SK-N-SH (cell line): ENCODE measurements at regions not wholly inside any gene's neighbourhood (a gene's known extent, or its start where the extent isn't known, plus 50 kb on each side); places are given as distances from the start of the nearest gene placed in this dataset.

Source experiments
- CTCF ChIA-PET: fragments of 300-600, 350-600 bp; formaldehyde crosslinking; extraction: SDS; loops from one replicate; lab custom pipeline; 2021; lab: Yijun Ruan, JAX
- POLR2A ChIA-PET: fragments of 350-600 bp; sonication (Branson Sonifier 250); formaldehyde crosslinking; extraction: SDS; loops from one replicate; lab custom pipeline; 2020; ENCODE audit warnings: antibody characterized with exemption, inconsistent platforms; lab: Yijun Ruan, JAX
- DNase-seq: peaks from one replicate; pipeline ENCODE4 v3.0.0; 2012
- H2AFZ ChIP-seq: fragments of 200-600 bp; sonication (generic); 2 replicates; pipeline ENCODE4 v1.8.1; 2016; ENCODE audit warnings: antibody characterized with exemption, mild to moderate bottlenecking, low read depth
- H3F3A ChIP-seq: fragments of 200-600 bp; sonication (generic); replicated peaks from 2 replicates; pipeline ENCODE3; 2016; ENCODE audit warnings: antibody characterized with exemption, mild to moderate bottlenecking; ENCODE audit not compliant: insufficient read depth
- H3K27ac ChIP-seq, 2 experiments: fragments of 200-500 bp in 1 of 2; fragments of 200-600 bp in 1 of 2; sonication (Bioruptor generic) in 1 of 2; sonication (generic), shearing (Covaris generic) in 1 of 2; 2 replicates each; pipeline versions ENCODE4 v1.5.1 to v1.6.1; 2014 to 2016; ENCODE audit warnings: low read depth in 2 of 2, inconsistent platforms in 1 of 2, low read length in 1 of 2, mild to moderate bottlenecking in 1 of 2, mixed read lengths in 1 of 2
- H3K27me3 ChIP-seq: fragments of 200-600 bp; sonication (generic), shearing (Covaris generic); 2 replicates; pipeline ENCODE4 v1.6.1; 2016; ENCODE audit warnings: mixed run types; ENCODE audit not compliant: insufficient read depth
- H3K36me3 ChIP-seq, 2 experiments: fragments of 200-500 bp in 1 of 2; fragments of 200-600 bp in 1 of 2; sonication (Bioruptor generic) in 1 of 2; sonication (generic) in 1 of 2; replicated peaks in 1 of 2; 2 replicates each; pipeline versions ENCODE3 to v1.5.1; 2014 to 2016; ENCODE audit warnings: low read length in 1 of 2, mild to moderate bottlenecking in 1 of 2; ENCODE audit not compliant: insufficient read depth in 2 of 2, control insufficient read depth in 1 of 2
- H3K4me1 ChIP-seq, 2 experiments: fragments of 200-500 bp in 1 of 2; fragments of 200-600 bp in 1 of 2; sonication (Bioruptor generic) in 1 of 2; sonication (generic), shearing (Covaris generic) in 1 of 2; 2 replicates each; pipeline versions ENCODE4 v1.5.1 to v1.6.1; 2014 to 2016; ENCODE audit warnings: low read depth in 1 of 2, low read length in 1 of 2, mixed run types in 1 of 2; ENCODE audit not compliant: insufficient read depth in 2 of 2, control insufficient read depth in 1 of 2
- H3K4me2 ChIP-seq: fragments of 200-600 bp; sonication (generic), shearing (Covaris generic); 2 replicates; pipeline ENCODE4 v1.6.1; 2017; ENCODE audit warnings: mixed run types
- H3K4me3 ChIP-seq, 2 experiments: fragments of 200-500 bp in 1 of 2; fragments of 200-600 bp in 1 of 2; sonication (Bioruptor generic) in 1 of 2; sonication (generic), shearing (Covaris generic) in 1 of 2; 2 replicates each; pipeline versions ENCODE4 v1.5.1 to v1.8.1; 2014 to 2016; ENCODE audit warnings: low read depth in 2 of 2, inconsistent platforms in 1 of 2, low read length in 1 of 2, mild to moderate bottlenecking in 1 of 2, mixed read lengths in 1 of 2, moderate library complexity in 1 of 2
- H3K79me2 ChIP-seq: fragments of 200-600 bp; sonication (generic); 2 replicates; pipeline ENCODE4 v1.8.1; 2017; ENCODE audit warnings: mild to moderate bottlenecking; ENCODE audit not compliant: insufficient read depth
- H3K9ac ChIP-seq: fragments of 200-600 bp; sonication (generic); 2 replicates; pipeline ENCODE4 v1.6.1; 2017; ENCODE audit warnings: mixed run types
- H3K9me2 ChIP-seq: fragments of 200-600 bp; sonication (generic); 2 replicates; pipeline ENCODE4 v1.6.1; 2017; ENCODE audit warnings: mixed run types
- H3K9me3 ChIP-seq: fragments of 200-600 bp; sonication (generic); 2 replicates; pipeline ENCODE4 v1.6.1; 2017; ENCODE audit warnings: mixed run types, mild to moderate bottlenecking, moderate library complexity
- H4K20me1 ChIP-seq: fragments of 200-600 bp; sonication (generic); 2 replicates; pipeline ENCODE4 v1.6.1; 2017; ENCODE audit warnings: mild to moderate bottlenecking, mixed run types; ENCODE audit not compliant: insufficient read depth
- FOXJ3 ChIP-seq: sonication (generic); formaldehyde crosslinking; IDR thresholded peaks from 2 replicates; pipeline ENCODE4 v1.5.1; 2020; ENCODE audit warnings: mild to moderate bottlenecking, missing genetic modification reagents
- RCOR1 ChIP-seq: fragments of 150-350 bp; IDR thresholded peaks from 2 replicates; pipeline ENCODE4 v1.6.1; 2017; ENCODE audit warnings: antibody characterized with exemption, low read length
- RFX5 ChIP-seq: IDR thresholded peaks from 2 replicates; pipeline ENCODE4 v1.6.1; 2012; ENCODE audit warnings: mild to moderate bottlenecking, improper control_type of control experiment, low read length
- RXRA ChIP-seq: IDR thresholded peaks from 2 replicates; pipeline ENCODE4 v1.4.0; 2012; ENCODE audit warnings: low read depth, mild to moderate bottlenecking, borderline replicate concordance
- SIN3A ChIP-seq: IDR thresholded peaks from 2 replicates; pipeline ENCODE4 v1.6.1; 2012; ENCODE audit warnings: low read depth, mild to moderate bottlenecking, low read length, moderate library complexity, borderline replicate concordance
- TCF12 ChIP-seq: IDR thresholded peaks from 2 replicates; pipeline ENCODE4 v1.4.0; 2012
- WGBS: methylation state at CpG from one replicate; pipeline ENCODE4 v1.1.6; 2017; ENCODE audit warnings: low lambda C conversion rate; 5-methylcytosine and 5-hydroxymethylcytosine counted together
- TF ChIP-seq, protein P1 (sequence below): fragments of 200-600 bp; sonication (generic); IDR thresholded peaks from 2 replicates; pipeline ENCODE4 v1.6.1; 2017; ENCODE audit warnings: antibody characterized with exemption, mild to moderate bottlenecking, moderate library complexity
- TF ChIP-seq, protein P2 (sequence below): IDR thresholded peaks from 2 replicates; pipeline ENCODE4 v1.6.1; 2012; ENCODE audit warnings: mild to moderate bottlenecking, low read depth, low read length, moderate library complexity

DNA sequence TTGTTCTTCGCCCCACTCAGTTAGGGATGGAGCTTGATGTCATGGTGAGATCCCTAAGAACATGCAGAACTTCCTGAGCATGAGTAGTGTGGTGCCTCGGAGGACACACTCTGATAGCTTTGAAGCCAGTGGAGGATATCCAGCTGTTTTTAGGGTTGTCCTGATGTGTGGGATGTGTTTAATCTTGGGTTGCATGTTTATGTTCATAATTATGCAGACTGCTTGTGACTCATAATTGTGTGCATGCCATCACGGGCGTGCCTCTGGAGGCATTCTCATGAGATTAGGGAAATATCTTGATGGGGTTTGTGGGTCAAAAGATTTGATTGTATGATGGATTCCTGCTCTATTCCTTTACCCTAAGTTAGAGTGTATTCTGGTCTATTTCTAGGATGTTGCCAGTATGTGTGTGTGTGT is 267.4 kb upstream of the PELI2 start:
- no peak overlapping the region for H3K4me2 ChIP-seq
- H3K4me1 ChIP-seq: no peaks in the 10 kb centered on the region; a peak in 1 of 4 replicates
- 5% methylated on average over 4 of the region's 4 CpGs for WGBS
- H3K4me3 ChIP-seq: no peak overlapping the region
- POLR2A ChIA-PET: no interaction called here
- H3K27me3 ChIP-seq: no peaks in the 10 kb centered on the region
- no peaks in the 10 kb centered on the region for H3K9me2 ChIP-seq
- no peaks in the 10 kb centered on the region for H3K79me2 ChIP-seq
- H3F3A ChIP-seq: no peaks in the 10 kb centered on the region
- CTCF ChIA-PET: interaction anchor here (0.8 kb wide), 1 partner anchor 14 kb away, joined by 3 read pairs; no protein-coding TSS in a partner anchor
- TF ChIP-seq, protein P1, sequence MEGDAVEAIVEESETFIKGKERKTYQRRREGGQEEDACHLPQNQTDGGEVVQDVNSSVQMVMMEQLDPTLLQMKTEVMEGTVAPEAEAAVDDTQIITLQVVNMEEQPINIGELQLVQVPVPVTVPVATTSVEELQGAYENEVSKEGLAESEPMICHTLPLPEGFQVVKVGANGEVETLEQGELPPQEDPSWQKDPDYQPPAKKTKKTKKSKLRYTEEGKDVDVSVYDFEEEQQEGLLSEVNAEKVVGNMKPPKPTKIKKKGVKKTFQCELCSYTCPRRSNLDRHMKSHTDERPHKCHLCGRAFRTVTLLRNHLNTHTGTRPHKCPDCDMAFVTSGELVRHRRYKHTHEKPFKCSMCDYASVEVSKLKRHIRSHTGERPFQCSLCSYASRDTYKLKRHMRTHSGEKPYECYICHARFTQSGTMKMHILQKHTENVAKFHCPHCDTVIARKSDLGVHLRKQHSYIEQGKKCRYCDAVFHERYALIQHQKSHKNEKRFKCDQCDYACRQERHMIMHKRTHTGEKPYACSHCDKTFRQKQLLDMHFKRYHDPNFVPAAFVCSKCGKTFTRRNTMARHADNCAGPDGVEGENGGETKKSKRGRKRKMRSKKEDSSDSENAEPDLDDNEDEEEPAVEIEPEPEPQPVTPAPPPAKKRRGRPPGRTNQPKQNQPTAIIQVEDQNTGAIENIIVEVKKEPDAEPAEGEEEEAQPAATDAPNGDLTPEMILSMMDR: no peak
- TF ChIP-seq RCOR1: no peak
- no peak for TF ChIP-seq TCF12
- no peak overlapping the region for H3K9ac ChIP-seq
- H2AFZ ChIP-seq: no peak overlapping the region
- H3K27ac ChIP-seq: no peak overlapping the region
- no peaks in the 10 kb centered on the region for H3K9me3 ChIP-seq
- no peaks in the 10 kb centered on the region for H4K20me1 ChIP-seq
- no peaks in the 10 kb centered on the region for H3K36me3 ChIP-seq
- DNase-seq: no peak

DNA sequence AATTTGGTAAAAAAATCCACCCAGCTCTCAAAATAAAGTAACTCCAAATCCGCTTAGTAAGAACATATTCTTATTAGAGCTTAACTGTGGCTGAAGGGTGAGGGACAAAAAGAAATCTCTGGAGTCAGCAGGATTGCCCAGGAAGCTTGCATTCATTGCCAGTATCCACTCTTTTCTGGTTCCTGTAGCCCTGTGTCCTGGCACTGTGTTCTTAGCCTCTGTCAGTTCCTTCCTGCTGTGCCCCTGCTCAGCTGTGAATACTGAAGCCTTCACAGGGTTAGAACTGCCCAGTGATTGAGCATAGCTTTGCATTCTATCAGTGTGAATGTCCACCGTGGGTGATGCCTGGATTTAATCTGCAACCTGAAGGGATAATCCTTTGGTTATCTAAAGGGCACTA is 266.9 kb upstream of the PELI2 start:
- Histone ChIP-seq H3K27me3 (no peaks in the 10 kb centered on the region), H3F3A (no peaks in the 10 kb centered on the region), H3K9me2 (no peaks in the 10 kb centered on the region), H3K79me2 (no peaks in the 10 kb centered on the region), H3K9me3 (no peaks in the 10 kb centered on the region), H3K27ac (no peak overlapping the region), H4K20me1 (no peaks in the 10 kb centered on the region), H3K36me3 (no peaks in the 10 kb centered on the region), H3K9ac (no peak overlapping the region), H3K4me2 (no peak overlapping the region), H3K4me1 (no peaks in the 10 kb centered on the region; a peak in 1 of 4 replicates), H2AFZ (no peak overlapping the region), H3K4me3 (no peak overlapping the region)
- POLR2A ChIA-PET: no interaction called here
- CTCF ChIA-PET: no interaction called here
- no peak for TF ChIP-seq RFX5
- TF ChIP-seq RXRA: no peak
- TF ChIP-seq, protein P1: no peak
- TF ChIP-seq, protein P2, sequence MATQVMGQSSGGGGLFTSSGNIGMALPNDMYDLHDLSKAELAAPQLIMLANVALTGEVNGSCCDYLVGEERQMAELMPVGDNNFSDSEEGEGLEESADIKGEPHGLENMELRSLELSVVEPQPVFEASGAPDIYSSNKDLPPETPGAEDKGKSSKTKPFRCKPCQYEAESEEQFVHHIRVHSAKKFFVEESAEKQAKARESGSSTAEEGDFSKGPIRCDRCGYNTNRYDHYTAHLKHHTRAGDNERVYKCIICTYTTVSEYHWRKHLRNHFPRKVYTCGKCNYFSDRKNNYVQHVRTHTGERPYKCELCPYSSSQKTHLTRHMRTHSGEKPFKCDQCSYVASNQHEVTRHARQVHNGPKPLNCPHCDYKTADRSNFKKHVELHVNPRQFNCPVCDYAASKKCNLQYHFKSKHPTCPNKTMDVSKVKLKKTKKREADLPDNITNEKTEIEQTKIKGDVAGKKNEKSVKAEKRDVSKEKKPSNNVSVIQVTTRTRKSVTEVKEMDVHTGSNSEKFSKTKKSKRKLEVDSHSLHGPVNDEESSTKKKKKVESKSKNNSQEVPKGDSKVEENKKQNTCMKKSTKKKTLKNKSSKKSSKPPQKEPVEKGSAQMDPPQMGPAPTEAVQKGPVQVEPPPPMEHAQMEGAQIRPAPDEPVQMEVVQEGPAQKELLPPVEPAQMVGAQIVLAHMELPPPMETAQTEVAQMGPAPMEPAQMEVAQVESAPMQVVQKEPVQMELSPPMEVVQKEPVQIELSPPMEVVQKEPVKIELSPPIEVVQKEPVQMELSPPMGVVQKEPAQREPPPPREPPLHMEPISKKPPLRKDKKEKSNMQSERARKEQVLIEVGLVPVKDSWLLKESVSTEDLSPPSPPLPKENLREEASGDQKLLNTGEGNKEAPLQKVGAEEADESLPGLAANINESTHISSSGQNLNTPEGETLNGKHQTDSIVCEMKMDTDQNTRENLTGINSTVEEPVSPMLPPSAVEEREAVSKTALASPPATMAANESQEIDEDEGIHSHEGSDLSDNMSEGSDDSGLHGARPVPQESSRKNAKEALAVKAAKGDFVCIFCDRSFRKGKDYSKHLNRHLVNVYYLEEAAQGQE: no peak
- no peak for TF ChIP-seq TCF12
- no peak for TF ChIP-seq FOXJ3 (CRISPR knock-in tag)
- no peak for TF ChIP-seq SIN3A
- WGBS: 17% methylated on average over 2 of the region's 2 CpGs
- DNase-seq: no peak
